ENCODE measurements at regions not wholly inside any gene's neighbourhood (a gene's known extent, or its start where the extent isn't known, plus 50 kb on each side); places are given as distances from the start of the nearest gene placed in this dataset.

GRCh38 chr13:107764046-107764445 is 451.3 kb downstream of the LIG4 start:
- TF ChIP-seq, protein P1, sequence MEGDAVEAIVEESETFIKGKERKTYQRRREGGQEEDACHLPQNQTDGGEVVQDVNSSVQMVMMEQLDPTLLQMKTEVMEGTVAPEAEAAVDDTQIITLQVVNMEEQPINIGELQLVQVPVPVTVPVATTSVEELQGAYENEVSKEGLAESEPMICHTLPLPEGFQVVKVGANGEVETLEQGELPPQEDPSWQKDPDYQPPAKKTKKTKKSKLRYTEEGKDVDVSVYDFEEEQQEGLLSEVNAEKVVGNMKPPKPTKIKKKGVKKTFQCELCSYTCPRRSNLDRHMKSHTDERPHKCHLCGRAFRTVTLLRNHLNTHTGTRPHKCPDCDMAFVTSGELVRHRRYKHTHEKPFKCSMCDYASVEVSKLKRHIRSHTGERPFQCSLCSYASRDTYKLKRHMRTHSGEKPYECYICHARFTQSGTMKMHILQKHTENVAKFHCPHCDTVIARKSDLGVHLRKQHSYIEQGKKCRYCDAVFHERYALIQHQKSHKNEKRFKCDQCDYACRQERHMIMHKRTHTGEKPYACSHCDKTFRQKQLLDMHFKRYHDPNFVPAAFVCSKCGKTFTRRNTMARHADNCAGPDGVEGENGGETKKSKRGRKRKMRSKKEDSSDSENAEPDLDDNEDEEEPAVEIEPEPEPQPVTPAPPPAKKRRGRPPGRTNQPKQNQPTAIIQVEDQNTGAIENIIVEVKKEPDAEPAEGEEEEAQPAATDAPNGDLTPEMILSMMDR (IDR thresholded peaks at IDR 0.05 in 2 of 3, conservative IDR thresholded peaks at IDR 0.05 in 1 of 3; ENCODE audit: borderline replicate concordance in 1 of 3, insufficient read depth in 1 of 3, low read depth in 2 of 3, low read length in 2 of 3), result no peak
- TF ChIP-seq POLR2AphosphoS5 (IDR thresholded peaks at IDR 0.05; ENCODE audit: low read depth, low read length), result no peak
- TF ChIP-seq POLR2A (IDR thresholded peaks at IDR 0.05; ENCODE audit: borderline replicate concordance, extremely low read depth, insufficient read depth, insufficient read length), result no peak
- TF ChIP-seq JUND (IDR thresholded peaks at IDR 0.05), result no peak
- no peak for TF ChIP-seq EZH2 (IDR thresholded peaks at IDR 0.05)
- no peak for TF ChIP-seq TCF7L2 (IDR thresholded peaks at IDR 0.05; ENCODE audit: borderline replicate concordance, extremely low read depth, insufficient read depth, insufficient read length)
